ENCODE measurements at regions not wholly inside any gene's neighbourhood (a gene's known extent, or its start where the extent isn't known, plus 50 kb on each side); places are given as distances from the start of the nearest gene placed in this dataset.

DNA sequence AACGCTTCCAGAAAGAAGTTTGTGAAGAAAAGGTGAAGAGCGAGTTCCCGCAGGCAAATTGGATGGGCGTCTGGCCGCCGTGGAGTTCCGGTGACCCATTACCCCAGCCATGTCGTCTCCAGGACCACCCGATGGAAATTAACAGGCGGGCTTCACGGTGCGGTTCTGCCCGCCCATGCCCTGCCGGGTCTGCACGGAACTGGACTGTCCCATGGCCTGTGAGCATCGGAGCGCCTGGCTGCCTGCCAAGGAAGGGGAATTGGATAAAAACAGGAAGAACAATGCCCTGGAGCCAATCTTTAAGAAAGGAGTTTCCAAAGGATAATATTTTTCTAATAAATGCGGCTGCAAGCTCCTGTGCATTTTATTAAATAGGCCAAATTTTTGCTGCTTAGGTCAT is 319.8 kb upstream of the SLC7A11 start:
- DNase-seq: no peak

DNA sequence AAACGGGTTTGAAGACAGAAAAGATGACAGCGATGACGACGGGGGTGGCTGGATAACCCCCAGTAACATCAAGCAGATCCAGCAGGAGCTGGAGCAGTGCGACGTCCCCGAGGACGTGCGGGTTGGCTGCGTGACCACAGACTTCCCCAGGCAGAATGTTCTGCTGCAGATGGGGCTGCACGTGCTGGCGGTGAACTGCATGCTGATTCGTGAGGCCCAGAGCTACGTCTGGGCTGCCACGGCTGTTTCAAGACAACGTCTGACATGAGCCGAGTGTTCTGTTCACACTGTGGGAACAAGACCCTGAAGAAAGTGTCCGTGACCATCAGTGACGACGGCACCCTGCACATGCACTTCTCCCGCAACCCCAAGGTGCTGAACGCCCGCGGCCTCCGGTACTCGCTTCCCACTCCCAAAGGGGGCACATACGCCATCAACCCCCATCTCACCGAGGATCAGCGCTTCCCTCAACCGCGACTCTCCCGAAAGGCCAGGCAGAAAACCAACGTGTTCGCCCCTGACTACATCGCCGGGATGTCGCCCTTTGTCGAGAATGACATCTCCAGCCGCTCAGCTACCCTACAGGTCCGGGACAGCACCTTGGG is 319.2 kb upstream of the SLC7A11 start:
- no peak for DNase-seq

DNA sequence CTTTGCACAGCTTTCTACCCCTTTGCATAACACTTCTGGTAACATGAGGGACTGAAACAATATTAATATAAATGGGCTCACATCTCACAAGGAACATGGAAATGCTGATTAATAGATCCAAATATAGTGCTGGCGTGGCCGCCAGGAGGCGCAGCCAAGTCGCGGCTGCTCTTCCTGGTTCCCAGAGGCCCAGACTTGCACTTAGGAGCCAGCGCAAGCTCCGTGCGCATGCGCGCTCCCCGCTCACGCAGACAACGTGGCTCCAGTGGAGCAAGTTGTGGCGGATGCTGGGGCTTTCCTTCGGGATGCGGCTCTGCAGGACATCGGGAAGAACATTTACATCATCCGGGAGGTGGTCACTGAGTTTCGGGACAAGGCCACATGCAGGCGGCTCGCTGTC is 318.3 kb upstream of the SLC7A11 start:
- no peak for DNase-seq

DNA sequence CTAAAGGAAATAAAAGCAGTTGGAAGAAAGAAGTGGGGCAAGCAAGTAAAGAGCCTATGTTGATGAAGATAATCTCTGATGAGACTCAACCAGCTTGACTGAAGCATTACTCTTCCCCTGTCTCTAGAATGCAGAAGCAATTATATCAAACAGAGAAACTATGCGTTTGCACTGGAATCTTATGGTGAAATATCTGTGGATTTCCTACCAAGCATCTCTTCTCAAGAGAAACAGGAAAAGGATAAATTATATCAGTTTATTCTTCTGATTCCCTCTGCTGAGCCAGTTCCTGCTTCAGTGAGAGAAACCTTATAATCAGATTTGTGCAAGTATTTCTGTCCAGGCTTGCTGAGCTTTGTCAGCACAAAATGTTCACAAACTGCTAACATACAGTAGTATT is 316.7 kb upstream of the SLC7A11 start:
- no peak for DNase-seq

DNA sequence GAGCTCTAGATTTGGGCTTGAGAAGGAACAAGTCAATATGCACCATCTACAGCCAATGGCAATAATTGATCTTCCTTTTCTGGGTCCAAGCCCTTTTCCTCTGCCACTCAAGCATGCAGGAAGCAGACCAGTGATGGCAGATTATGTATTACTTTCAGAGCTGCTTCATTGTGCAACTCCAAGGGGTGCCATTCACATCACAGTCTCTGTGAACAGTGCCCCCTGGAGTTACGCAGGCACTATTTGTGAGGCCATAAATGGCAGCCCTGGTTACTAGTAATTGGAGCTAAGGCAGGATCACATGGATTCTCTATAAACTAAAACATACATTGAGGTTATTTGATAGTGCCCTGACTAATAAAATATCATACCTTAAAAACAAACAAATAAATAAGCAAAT is 313.4 kb upstream of the SLC7A11 start:
- no peak for DNase-seq

DNA sequence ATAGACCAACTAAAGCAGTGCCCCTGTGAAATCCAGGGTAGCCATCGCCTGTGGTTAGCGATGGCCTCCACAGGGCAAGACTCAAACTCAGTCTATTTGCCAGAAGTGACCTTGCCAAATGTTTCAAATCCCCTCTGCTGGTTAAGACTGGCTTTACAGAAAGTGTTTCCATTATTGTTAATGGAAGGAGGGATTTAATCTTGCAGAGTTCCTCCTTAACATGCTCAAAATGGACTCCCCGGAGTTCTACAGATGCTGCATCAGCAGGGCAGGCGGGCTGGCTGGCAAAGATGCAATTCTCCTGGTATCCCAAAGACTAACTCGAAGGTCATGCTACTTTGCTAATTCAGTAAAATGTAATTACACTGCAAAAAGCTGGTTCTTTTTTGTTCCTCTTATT is 313.0 kb upstream of the SLC7A11 start:
- no peak for DNase-seq

DNA sequence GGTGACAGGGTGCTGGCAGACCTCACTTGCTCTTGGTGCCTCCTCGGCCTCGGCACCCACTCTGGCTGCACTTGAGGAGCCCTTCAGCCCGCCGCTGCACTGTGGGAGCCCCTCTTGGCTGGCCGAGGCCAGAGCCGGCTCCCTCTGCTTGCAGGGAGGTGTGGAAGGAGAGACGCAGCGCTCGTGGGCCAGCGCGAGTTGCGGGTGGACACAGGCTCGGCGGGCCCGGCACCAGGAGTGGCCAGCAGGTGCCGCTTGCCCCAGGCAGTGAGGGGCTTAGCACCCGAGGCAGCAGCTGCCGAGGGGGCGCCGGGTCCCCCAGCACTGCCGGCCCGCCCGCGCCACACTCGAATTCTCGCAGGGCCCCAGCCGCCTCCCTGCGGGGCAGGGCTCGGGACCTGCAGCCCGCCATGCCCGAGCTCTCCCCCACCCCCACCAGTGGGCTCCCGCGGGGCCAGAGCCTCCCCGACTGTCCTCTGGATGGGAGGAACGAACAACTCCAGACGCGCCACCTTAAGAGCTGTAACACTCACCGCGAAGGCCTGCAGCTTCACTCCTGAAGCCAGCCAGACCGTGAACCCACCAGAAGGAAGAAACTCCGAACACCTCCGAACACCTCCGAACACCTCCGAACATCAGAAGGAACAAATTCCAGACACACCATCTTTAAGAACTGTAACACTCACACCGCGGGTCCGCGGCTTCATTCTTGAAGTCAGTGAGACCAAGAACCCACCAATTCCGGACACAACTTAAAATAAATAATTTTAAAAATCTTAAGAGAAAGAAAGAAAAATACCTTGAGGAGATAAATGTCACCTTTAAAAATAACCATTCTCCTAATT is 311.1 kb upstream of the SLC7A11 start:
- no peak for DNase-seq

DNA sequence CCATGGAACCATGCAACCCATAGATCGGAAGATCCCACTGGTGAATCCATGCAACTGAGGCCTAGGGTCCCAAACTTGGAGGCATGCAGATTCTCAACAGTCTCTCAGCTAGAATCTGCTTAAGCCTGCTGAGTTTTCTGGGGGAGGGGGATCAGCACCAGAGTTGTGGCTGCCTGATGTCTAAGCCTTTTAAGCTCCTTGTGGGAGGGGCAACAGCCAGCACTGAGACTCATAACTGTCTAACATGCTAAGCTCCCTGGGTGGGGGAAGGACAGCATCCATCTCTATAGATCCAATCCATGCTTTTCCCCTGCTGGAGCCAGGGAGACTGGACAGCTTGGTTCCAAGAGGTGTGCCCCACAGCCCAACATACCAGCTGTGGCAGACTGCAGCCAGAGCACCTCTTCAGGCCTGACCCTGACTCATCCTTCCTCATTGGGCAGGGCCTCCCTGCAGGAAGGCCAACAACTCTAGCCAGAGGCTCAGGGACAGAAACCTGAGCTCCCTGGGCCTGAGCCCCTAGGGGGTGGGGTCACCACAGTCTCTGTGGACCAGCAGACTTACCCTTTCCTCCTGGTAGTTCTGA is 300.1 kb upstream of the SLC7A11 start:
- DNase-seq: no peak

DNA sequence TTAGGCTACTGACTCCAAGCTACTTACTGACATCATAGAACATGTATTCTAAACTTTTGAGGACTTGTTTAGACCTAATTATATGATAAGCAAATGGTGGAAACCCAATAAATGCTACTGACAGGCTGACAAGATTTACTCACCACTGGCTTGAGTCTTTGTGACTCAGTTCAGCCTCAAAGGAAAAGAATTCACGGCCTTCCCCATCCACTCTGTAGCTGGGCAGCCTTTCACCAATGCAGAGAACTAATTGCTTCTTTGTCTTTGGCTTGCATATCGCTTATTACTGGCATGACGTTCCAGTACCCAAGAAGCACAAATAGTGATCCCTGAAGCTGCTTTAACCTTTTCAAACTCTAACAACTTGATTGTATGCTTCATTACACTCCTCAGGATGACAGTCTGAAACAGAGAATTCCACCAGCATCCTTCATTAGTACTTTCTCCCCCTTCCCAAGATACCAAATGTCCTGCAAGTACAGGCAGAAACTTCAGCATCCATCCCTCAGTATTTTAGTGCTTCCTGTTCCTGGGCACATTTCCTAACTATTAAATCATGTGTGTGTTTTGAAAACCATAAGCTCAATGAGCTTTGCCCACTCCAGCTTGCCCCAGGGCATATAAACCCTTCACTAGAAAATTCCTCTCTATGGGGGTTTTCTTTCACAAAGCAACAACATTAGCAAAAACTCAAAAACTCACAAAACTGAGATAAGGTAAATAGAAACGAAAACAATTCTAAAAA is 298.1 kb upstream of the SLC7A11 start:
- DNase-seq: no peak

DNA sequence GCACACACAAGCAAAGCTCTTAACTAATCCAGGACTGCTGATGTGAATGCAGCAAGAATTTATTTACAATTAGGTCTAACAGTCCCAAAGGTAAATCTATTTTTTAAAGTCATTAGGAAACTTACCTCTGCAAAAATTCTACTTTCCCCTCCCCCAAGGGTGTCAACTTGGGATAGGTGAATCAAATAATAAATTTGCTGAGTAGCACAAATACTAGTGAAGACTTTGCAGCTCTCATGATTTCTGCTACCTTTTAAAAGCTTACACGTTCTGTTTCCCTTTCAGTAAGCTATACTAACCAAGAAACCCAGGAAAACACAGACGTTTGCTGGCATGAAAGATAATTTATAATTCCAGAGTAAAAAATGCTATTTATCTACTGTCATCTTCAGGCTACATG is 296.6 kb upstream of the SLC7A11 start:
- no peak for DNase-seq

DNA sequence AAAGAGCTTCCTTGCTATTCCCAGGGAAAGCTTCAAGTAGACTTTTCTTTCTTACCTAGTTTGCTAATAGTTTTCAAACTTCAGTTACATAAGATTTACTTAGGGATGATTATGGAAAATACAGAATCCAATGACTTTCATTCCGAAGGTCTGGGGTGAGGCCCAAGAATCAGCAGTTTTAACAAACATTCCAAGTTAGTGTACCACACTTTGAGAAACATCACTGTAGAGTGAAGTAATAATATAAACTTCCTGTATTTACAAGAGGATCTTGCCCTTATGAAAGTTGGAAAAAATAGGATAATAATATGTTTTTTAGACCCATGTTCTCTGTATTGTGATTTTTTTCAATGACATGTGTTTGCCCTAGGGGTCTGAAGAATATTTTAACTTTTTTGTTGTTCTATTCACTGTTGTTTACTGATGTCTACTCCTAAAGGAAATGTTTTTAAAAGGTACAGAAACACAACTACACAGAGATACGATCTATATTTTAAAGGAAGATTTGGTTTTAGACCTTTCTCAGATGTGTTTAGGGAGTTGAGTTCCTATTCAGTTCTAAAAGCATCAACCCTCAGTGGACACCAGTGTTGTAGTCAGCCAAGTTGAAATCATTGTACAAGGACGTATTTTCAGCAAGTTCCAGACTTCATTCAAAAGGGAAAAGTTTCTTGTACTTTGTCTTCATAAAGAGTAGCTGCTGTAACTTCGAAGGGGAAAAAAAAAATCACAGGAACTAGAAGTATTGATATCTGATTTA is 295.8 kb upstream of the SLC7A11 start:
- no peak for DNase-seq

DNA sequence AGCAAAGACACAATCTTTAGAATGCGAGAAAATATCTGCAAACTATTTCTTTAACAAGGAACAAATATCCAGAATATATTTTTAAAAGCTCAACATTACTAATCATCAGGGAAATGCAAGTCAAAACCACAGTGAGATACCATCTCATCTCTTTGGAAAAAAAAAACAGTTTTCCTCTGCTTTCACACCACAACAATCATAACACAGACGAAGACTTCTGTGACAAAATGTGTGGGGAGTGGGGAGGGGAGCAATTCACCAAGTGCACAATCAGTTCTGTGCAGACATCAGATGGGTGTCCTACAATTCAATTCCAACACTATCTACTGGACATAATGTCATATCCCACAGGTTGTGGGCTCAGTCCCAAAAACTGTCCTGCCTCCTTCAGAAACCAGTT is 293.2 kb upstream of the SLC7A11 start:
- DNase-seq: no peak

DNA sequence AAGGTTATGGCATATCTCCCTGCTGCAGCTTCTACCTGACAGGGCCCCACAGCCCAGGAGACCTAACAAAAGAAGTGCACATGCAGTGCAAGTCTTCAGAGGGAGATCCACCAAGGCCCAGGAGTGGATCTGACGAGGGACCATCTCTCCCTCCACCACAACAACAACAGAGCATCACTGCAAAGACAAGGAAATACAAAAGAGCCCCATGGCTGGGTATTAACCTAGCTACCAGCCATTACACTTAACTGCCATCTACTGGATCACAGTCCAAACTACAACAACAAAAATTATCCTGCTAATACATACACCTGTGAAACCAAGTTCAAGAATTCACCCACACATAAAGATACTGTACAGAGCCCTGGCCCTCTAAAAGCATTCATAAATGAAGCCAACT is 280.2 kb upstream of the SLC7A11 start:
- no peak for DNase-seq

DNA sequence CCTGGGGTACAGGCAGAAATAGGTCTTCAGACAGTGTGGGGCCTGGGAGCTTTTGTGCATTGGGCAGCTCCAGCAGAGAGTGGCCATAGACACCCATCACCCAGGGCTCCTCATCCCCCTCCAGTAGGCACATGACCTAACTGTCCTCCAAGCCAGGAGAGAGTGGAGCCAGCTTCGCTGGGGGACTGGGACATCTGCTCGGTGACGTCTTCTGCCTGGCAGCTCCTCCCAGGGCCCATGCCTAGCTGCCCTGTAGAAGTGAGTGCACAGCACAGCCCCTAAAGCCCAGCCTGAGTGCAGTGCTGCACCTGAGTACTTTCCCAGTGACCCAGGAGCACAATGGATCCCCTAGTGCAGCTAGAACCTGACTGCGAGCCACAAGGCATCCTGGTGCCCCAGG is 279.7 kb upstream of the SLC7A11 start:
- DNase-seq: no peak

DNA sequence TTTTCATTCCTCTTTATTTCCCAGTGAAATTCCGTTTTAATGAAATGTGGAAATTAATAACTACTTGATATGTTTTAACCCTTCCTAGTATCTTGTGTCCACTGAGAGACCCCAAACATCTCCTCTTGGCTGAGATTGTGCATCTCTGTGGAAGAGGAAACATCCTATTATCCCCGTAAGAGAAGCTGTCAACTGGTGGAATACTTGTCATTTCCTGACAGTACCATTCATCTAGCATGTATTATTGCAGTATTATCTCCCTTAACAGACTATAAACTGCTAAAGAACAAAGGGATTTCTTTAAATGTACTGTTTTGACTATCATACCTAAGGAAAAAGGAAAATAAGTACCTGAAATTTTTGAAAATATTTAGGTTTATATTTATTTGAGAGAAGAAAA is 277.3 kb upstream of the SLC7A11 start:
- DNase-seq: no peak

DNA sequence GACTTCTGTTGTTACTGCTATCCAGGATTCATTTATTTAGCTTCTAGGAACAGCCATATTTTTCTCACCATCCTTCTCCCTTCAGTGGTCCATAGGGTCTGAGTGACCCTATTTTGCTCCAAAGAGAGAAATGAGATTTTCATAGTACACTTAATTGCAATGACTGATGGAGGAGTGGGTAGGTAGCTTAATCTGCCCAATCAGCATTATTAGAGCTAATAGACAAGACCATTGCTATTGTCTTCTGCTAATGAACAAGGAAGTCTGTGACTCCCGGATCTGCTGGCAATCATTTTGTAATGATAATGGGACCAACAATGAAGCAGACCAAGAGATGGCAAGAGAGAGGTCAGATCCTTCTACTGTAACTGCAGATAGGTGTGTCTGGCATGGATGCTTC is 271.4 kb upstream of the SLC7A11 start:
- DNase-seq: no peak

DNA sequence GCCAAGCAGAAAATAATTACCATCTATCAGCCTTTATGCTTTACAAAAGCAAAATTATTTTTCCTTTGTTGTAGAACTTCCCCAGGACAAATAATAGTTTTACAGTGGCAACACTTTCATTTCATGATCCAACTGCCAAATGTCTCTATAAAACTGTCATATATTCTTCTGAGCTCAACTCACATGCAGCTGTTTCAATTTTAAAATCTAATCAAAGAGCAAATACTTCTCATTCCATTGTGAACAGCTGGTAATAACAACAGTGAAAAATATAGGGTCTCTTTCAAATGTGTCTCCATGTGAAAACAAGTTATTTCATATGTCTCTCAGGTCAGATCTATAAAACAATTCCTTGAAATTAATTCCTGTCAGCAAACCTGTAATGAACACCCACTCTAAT is 270.6 kb upstream of the SLC7A11 start:
- DNase-seq: peak; percentile 22

DNA sequence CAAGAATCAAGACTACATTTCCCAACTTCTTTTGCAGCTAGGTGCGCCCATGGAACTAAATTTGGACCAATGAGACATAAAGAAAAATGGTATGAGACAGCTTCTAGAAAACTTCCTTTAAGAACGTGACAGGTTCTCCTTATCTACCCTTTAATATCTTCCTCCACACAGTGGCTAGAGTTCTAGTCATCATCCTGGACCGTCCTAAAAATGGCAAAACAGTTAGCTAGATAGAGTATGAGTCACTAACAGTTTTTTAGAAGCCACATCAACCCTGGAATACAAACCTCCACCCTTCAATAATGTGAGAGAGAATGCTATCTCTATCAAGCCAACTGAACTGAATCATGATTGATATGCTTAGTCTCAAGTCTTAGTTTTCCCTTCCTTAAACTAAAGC is 267.9 kb upstream of the SLC7A11 start:
- no peak for DNase-seq

DNA sequence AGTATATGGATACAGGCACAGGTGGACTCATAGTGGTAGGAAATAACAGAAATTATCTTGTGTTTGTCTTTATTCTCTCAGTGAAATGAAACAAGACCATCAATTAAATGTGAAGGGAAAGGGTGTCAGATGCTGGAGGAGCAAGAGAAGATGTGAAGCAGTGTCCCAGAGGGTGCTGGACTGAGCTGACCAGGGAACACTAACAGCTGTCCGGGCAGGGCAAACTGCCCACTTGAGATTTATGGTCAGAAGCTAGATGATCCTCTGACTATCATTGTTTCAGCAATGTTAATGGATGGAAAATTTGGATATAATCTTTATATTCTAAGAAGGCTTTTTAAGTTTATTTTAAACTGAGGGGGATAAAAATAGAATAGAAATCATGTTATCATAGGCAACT is 267.2 kb upstream of the SLC7A11 start:
- no peak for DNase-seq

DNA sequence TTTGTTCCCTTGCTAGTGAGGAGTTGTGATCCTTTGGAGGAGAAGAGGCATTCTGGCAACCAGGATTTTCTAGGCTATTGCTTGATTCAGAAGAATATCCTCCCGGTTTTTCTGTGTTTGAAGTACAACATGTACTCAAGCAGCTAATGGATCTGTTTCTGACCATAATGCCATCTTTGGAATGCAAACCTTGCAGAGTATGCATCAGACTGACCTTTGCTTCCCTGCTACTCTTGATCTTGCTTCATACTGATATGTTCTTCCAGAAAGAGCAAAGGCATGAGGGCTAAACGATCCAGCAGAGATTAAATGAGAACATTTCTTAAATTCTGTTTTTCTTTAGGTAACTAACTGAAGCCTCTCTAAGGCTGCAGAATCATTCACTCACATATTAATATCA is 265.4 kb upstream of the SLC7A11 start:
- DNase-seq: no peak

DNA sequence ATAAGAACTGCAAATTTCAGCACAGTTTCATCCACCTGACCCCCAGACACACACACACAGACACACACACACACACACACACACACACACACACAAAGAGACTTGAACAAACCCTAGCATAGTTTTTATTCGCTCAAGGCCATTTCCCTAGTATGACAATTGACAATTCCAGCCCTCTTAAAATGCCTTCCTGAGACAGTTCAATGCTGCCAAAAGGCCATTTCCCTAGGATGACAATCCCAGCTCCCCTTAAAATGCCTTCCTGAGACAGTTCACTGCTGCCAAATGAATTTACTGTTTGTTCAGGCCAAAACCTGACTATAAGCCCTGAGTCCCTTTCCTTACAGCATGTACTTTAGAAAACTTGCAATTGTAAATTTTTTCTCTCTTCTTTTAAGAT is 259.5 kb upstream of the SLC7A11 start:
- DNase-seq: no peak

DNA sequence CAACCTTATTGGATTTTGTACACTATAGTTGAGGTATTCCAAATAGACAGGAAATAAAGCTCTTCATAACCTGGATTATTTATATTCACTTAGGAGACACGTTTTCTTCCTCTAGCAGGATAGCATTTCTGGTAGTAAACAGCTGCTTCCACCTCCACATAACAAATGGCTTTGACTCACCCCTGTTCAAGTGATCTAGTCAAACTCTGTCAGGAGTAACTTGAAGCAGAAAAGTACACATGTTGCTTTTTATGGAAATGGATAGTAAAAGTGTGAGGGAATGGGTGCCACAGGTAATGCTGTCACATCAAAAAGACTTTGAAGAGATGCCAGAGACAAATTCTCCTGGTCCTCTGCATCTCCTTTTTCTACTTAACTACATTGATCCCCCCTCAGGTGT is 258.7 kb upstream of the SLC7A11 start:
- no peak for DNase-seq

Measured in left kidney (tissue), 1 donor.